ENCODE measurements at regions not wholly inside any gene's neighbourhood (a gene's known extent, or its start where the extent isn't known, plus 50 kb on each side); places are given as distances from the start of the nearest gene placed in this dataset.

DNA sequence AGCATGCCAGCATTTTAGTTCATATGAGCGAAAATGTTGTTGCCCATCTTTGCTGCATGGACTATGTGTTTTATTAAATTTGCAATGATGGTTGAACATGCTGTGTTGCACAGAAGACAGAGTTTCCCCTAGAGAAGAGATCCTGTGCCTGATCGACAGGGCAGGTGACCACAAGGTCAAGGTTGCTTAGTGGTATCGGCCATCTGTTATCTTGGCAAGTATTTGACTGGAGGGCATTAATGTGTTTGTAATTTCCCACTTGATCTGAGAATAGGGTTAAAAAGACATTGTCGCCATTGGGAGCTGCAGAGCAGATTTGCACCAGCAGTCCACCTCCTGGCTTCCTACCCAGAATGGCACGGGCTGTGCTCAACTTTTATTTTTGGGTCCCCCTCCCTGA, 1523.6 kb upstream of the WWC1 start:
- Histone ChIP-seq H3K36me3 (replicated peaks in 1 of 2; ENCODE audit: insufficient read depth in 1 of 2, low read depth in 2 of 2) (no peaks in the 10 kb centered on the region), H3K27me3 (no peaks in the 10 kb centered on the region), H3K4me1 (no peaks in the 10 kb centered on the region), H3K27ac (no peak overlapping the region), H3K9me3 (no peaks in the 10 kb centered on the region), H3K4me3 (no peak overlapping the region)
- TF ChIP-seq POLR2A (IDR thresholded peaks at IDR 0.05), result no peak
- TF ChIP-seq, protein P1, sequence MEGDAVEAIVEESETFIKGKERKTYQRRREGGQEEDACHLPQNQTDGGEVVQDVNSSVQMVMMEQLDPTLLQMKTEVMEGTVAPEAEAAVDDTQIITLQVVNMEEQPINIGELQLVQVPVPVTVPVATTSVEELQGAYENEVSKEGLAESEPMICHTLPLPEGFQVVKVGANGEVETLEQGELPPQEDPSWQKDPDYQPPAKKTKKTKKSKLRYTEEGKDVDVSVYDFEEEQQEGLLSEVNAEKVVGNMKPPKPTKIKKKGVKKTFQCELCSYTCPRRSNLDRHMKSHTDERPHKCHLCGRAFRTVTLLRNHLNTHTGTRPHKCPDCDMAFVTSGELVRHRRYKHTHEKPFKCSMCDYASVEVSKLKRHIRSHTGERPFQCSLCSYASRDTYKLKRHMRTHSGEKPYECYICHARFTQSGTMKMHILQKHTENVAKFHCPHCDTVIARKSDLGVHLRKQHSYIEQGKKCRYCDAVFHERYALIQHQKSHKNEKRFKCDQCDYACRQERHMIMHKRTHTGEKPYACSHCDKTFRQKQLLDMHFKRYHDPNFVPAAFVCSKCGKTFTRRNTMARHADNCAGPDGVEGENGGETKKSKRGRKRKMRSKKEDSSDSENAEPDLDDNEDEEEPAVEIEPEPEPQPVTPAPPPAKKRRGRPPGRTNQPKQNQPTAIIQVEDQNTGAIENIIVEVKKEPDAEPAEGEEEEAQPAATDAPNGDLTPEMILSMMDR (IDR thresholded peaks at IDR 0.05), result no peak
- 55 to 57% methylated on average over 5 of the region's 5 CpGs for WGBS, 2 donors
- intact Hi-C loops (cut with DNase I), result no loop called here
- DNase-seq (no peak), ATAC-seq (no peak)

DNA sequence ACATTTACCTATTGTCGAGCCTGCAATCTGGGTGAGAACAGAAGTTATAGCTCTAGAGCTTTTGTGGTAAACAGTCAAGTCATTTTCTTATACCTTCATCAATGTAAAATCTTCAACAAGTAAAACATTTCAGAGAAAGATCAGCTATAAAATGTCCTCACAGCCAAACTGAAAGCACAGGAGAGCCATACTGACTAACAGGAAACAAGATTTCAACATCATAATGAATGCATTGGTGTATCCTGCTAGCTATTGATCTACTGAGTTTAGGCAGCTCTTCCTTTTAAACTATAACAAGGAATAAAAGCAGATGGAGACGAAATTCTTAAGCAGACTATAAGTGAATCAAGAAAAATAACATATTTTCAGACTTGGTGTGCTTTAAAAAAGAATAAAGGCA, 1522.9 kb upstream of the WWC1 start:
- intact Hi-C loops (cut with DNase I), result no loop called here
- TF ChIP-seq POLR2A (IDR thresholded peaks at IDR 0.05), result no peak
- TF ChIP-seq, protein P1 (IDR thresholded peaks at IDR 0.05), result no peak
- WGBS, 2 donors, result 29 to 42% methylated on average over 2 of the region's 2 CpGs
- H3K4me3 ChIP-seq, result no peak overlapping the region
- H3K36me3 ChIP-seq (replicated peaks in 1 of 2; ENCODE audit: insufficient read depth in 1 of 2, low read depth in 2 of 2), result no peaks in the 10 kb centered on the region
- no peaks in the 10 kb centered on the region for H3K4me1 ChIP-seq
- no peak overlapping the region for H3K27ac ChIP-seq
- no peaks in the 10 kb centered on the region for H3K9me3 ChIP-seq
- ATAC-seq (no peak), DNase-seq (no peak)
- no peaks in the 10 kb centered on the region for H3K27me3 ChIP-seq

DNA sequence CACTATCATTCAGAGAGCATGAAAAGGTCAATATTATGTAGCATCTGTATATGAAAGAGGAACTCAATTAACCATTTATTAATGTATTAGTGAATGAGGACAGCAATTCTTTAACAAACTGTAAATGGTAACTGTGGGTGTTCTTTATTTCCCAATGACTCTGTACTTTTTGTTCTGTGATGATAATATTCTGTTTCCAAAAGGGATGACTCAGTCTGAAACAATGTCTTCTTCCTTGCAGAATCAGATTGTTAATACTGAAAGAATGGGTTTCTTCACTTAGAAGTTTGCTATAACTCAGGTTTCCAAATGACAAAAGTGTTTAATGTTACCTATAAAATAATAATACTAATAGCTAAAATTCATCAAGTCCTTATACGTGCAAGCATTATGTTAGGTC, 1518.7 kb upstream of the WWC1 start:
- DNase-seq (no peak), ATAC-seq (no peak)
- Histone ChIP-seq H3K27me3 (no peaks in the 10 kb centered on the region), H3K36me3 (replicated peaks in 1 of 2; ENCODE audit: insufficient read depth in 1 of 2, low read depth in 2 of 2) (no peaks in the 10 kb centered on the region), H3K9me3 (no peaks in the 10 kb centered on the region), H3K4me1 (no peaks in the 10 kb centered on the region), H3K4me3 (no peak overlapping the region), H3K27ac (no peak overlapping the region)
- TF ChIP-seq, protein P1 (IDR thresholded peaks at IDR 0.05), result no peak
- no peak for TF ChIP-seq POLR2A (IDR thresholded peaks at IDR 0.05)
- WGBS, 2 donors, result 0 to 38% methylated on average over 1 of the region's 1 CpG
- intact Hi-C loops (cut with DNase I), result no loop called here

DNA sequence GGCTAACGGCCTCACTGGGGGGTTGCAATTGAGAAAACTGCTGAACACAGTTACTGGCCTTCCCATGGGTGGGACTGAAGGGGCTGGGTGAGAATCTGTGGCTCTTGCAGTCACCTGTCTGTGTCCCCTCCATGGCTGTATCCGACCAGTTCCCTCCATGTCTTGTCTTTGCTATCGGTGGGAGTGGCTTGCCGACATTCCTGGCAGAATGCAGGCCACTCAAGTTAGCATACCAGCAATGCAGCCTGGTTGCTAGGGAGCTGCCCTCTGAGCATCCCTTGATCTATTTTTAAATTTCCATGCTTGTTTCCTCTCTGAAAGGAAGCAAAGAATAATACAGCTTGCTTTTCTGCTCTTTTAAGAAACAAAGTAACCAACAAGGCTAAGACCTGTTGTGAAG, 1509.7 kb upstream of the WWC1 start:
- no peak for DNase-seq
- TF ChIP-seq, protein P1 (IDR thresholded peaks at IDR 0.05), result no peak
- TF ChIP-seq POLR2A (IDR thresholded peaks at IDR 0.05), result no peak
- ATAC-seq, result no peak
- 13 to 14% methylated on average over 4 of the region's 4 CpGs for WGBS, 2 donors
- Histone ChIP-seq H3K27ac (no peak overlapping the region), H3K36me3 (replicated peaks in 1 of 2; ENCODE audit: insufficient read depth in 1 of 2, low read depth in 2 of 2) (no peaks in the 10 kb centered on the region), H3K27me3 (no peaks in the 10 kb centered on the region), H3K4me1 (no peaks in the 10 kb centered on the region), H3K4me3 (no peak overlapping the region), H3K9me3 (no peaks in the 10 kb centered on the region)
- intact Hi-C loops (cut with DNase I), result no loop called here

DNA sequence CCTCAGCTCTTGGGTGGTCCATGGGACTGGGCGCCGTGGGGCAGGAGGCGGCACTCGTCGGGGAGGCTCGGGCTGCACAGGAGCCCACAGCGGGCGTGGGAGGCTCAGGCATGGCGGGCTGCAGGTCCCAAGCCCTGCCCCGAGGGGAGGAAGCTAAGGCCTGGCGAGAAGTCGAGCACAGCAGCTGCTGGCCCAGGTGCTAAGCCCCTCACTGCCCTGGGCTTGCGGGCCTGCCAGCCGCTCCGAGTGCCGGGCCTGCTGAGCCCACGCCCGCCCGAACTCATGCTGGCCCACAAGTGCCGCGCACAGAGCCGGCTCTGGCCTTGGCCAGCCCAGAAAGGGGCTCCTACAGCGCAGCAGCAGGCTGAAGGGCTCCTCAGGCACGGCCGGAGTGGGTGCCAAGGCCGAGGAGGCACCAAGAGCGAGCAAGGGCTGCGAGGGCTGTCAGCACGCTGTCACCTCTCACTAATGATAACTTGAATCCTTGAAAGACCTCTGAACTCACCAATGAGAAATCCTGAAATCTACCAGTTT, 1506.8 kb upstream of the WWC1 start:
- no peak for TF ChIP-seq POLR2A (IDR thresholded peaks at IDR 0.05)
- TF ChIP-seq, protein P1 (IDR thresholded peaks at IDR 0.05), result no peak
- ATAC-seq, result no peak
- H3K27ac ChIP-seq, result no peak overlapping the region
- intact Hi-C loops (cut with DNase I), result no loop called here
- no peak overlapping the region for H3K4me3 ChIP-seq
- no peaks in the 10 kb centered on the region for H3K4me1 ChIP-seq
- WGBS, 2 donors, result 89 to 90% methylated on average over 3 to 9 of the region's 29 CpGs
- DNase-seq, result no peak
- H3K36me3 ChIP-seq (replicated peaks in 1 of 2; ENCODE audit: insufficient read depth in 1 of 2, low read depth in 2 of 2), result no peaks in the 10 kb centered on the region
- H3K9me3 ChIP-seq, result no peaks in the 10 kb centered on the region
- H3K27me3 ChIP-seq, result no peaks in the 10 kb centered on the region
